Gastroesophageal sphincter (tissue), 3 donors: ENCODE measurements at regions not wholly inside any gene's neighbourhood (a gene's known extent, or its start where the extent isn't known, plus 50 kb on each side); places are given as distances from the start of the nearest gene placed in this dataset.

Experiments
- CTCF ChIP-seq, 4 experiments: fragments of 200-600 bp in 2 of 4; fragments of 450-650 bp in 2 of 4; sonication (generic) in 1 of 4; IDR thresholded peaks; one replicate each; pipeline ENCODE4 v1.5.1; 2017 to 2019; ENCODE audit warnings: antibody characterized with exemption in 4 of 4, mild to moderate bottlenecking in 2 of 4, moderate library complexity in 2 of 4
- POLR2A ChIP-seq, 2 donors: fragments of 450-650 bp; IDR thresholded peaks; one replicate each; pipeline ENCODE4 v1.6.1; 2017; ENCODE audit warnings: antibody characterized with exemption in 2 of 2, mild to moderate bottlenecking in 2 of 2, moderate library complexity in 1 of 2

GRCh38 chr4:132328761-132329160, 820.3 kb upstream of the PCDH10 start:
- no peak for TF ChIP-seq CTCF (IDR thresholded peaks at IDR 0.05)
- TF ChIP-seq POLR2A (IDR thresholded peaks at IDR 0.05): no peak
